ENCODE measurements at regions not wholly inside any gene's neighbourhood (a gene's known extent, or its start where the extent isn't known, plus 50 kb on each side); places are given as distances from the start of the nearest gene placed in this dataset.

DNA sequence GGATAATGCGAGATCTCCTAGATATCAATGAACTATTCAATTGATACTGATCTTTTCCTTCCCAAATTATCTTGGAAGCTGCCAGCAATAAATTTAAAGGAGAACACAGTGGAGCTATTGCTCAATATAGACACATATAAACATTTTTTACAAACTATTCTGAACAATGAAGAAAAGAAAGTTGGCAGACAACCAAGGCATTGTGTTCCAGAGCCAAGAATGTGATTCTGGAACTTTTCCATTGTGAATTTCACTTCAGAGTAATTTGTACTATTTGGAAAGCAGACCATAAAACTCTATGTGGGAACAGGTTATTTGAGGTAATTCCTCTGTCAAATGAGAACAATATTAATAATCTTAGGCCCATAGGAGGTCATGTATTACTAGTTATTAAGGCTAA lies 588.2 kb downstream of the IRS1 start:
- TF ChIP-seq CTCF (conservative IDR thresholded peaks at IDR 0.05 in 1 of 2, IDR thresholded peaks at IDR 0.05 in 1 of 2; ENCODE audit: low read depth in 1 of 2, low read length in 2 of 2), result no peak
- no peak for TF ChIP-seq EZH2 (IDR thresholded peaks at IDR 0.05; ENCODE audit: low read length, missing control alignments)
